HepG2 (cell line): ENCODE measurements at regions not wholly inside any gene's neighbourhood (a gene's known extent, or its start where the extent isn't known, plus 50 kb on each side); places are given as distances from the start of the nearest gene placed in this dataset.

Experiments used
- ATAC-seq: fragments of 200-7000 bp; cut with Tn5 transposase; 3 replicates; pipeline ENCODE4 v1.9.1; 2020; ENCODE audit warnings: mild to moderate bottlenecking, moderate library complexity
- BruUV-seq: library from RNA; stranded (reverse); fragments of 400-500 nt; replicated peaks from 2 replicates; lab custom pipeline; 2021; lab: Mats Ljungman, UMichigan
- CTCF ChIA-PET: fragments of 300-600 bp; formaldehyde crosslinking; extraction: SDS; loops from one replicate; lab custom pipeline; 2021; ENCODE audit warnings: low total read pairs, inconsistent platforms, low intra/inter-chr PET ratio; lab: Yijun Ruan, JAX
- POLR2A ChIA-PET: fragments of 350-600 bp; sonication (Branson Sonifier 250); formaldehyde crosslinking; loops from one replicate; lab custom pipeline; 2020; ENCODE audit warnings: antibody characterized with exemption, inconsistent platforms; lab: Yijun Ruan, JAX
- DNase-seq: peaks from one replicate; pipeline ENCODE4 v3.0.0-alpha.2; 2015; ENCODE audit warnings: low spot score
- FAIRE-seq: peaks from 3 replicates; lab custom pipeline; 2011; peaks lifted over from hg19 to GRCh38; lab: Jason Lieb, UNC
- H2AFZ ChIP-seq: one replicate; pipeline ENCODE4 v1.6.1; 2011; ENCODE audit warnings: low read length, inconsistent platforms
- H3K27ac ChIP-seq: fragments of 300-600 bp; 3 replicates; pipeline ENCODE4 v1.8.0; 2011; ENCODE audit warnings: mixed run types, mild to moderate bottlenecking, mixed read lengths, low read length, inconsistent platforms; ENCODE audit not compliant: insufficient read depth; ENCODE audit errors: extremely low read length
- H3K27me3 ChIP-seq, 2 experiments: fragments of 200-600 bp in 1 of 2; 2 replicates in 1 of 2; 3 replicates in 1 of 2; pipeline versions ENCODE4 v1.6.0 to v1.8.0; 2011; ENCODE audit warnings: low read length in 2 of 2, mild to moderate bottlenecking in 2 of 2, moderate library complexity in 2 of 2, inconsistent platforms in 1 of 2; ENCODE audit not compliant: insufficient read depth in 2 of 2, control insufficient read depth in 1 of 2
- H3K36me3 ChIP-seq, 2 experiments: fragments of 200-600 bp in 1 of 2; replicated peaks in 1 of 2; 2 replicates in 1 of 2; 3 replicates in 1 of 2; pipeline versions ENCODE4 v1.5.1 to v1.8.0; 2011; ENCODE audit warnings: low read length in 2 of 2, inconsistent platforms in 1 of 2; ENCODE audit not compliant: insufficient read depth in 2 of 2, control insufficient read depth in 1 of 2
- H3K4me1 ChIP-seq: 2 replicates; pipeline ENCODE4 v1.5.1; 2012; ENCODE audit warnings: low read length, inconsistent platforms; ENCODE audit not compliant: insufficient read depth
- H3K4me2 ChIP-seq: 2 replicates; pipeline ENCODE4 v1.6.0; 2011; ENCODE audit warnings: low read depth, low read length, inconsistent platforms
- H3K4me3 ChIP-seq, 3 experiments: fragments of 200-600 bp in 1 of 3; sonication (generic), shearing (Covaris generic) in 1 of 3; replicated peaks in 1 of 3; 2 replicates each; pipeline ENCODE4 v1.5.1; 2011 to 2016; ENCODE audit warnings: low read length in 3 of 3, inconsistent platforms in 2 of 3, low read depth in 2 of 3, mild to moderate bottlenecking in 2 of 3, control low read depth in 1 of 3, mixed read lengths in 1 of 3; ENCODE audit not compliant: insufficient read depth in 1 of 3
- H3K79me2 ChIP-seq: one replicate; pipeline ENCODE4 v1.6.1; 2011; ENCODE audit warnings: low read length, inconsistent platforms; ENCODE audit not compliant: insufficient read depth
- H3K9ac ChIP-seq: 2 replicates; pipeline ENCODE4 v1.6.0; 2011; ENCODE audit warnings: mild to moderate bottlenecking, low read depth, low read length, inconsistent platforms; ENCODE audit not compliant: insufficient read depth
- H3K9me3 ChIP-seq: 2 replicates; pipeline ENCODE4 v1.5.1; 2012; ENCODE audit warnings: mild to moderate bottlenecking, low read length
- H4K20me1 ChIP-seq: 2 replicates; pipeline ENCODE4 v1.6.0; 2011; ENCODE audit warnings: inconsistent platforms, mild to moderate bottlenecking, low read length, moderate library complexity; ENCODE audit not compliant: insufficient read depth
- CEBPZ ChIP-seq: IDR thresholded peaks from 2 replicates; pipeline ENCODE4 v1.6.1; 2012; ENCODE audit warnings: low read length, improper control_type of control experiment
- FOXJ3 ChIP-seq: sonication (generic); formaldehyde crosslinking; IDR thresholded peaks from 2 replicates; pipeline ENCODE4 v1.4.0; 2020; ENCODE audit warnings: missing genetic modification reagents, mild to moderate bottlenecking, borderline replicate concordance
- MEIS1 ChIP-seq: sonication (generic); formaldehyde crosslinking; IDR thresholded peaks from 2 replicates; pipeline ENCODE4 v1.9.0; 2021; ENCODE audit warnings: mild to moderate bottlenecking, missing genetic modification reagents, moderate library complexity, borderline replicate concordance
- PLSCR1 ChIP-seq: sonication (generic); formaldehyde crosslinking; IDR thresholded peaks from 2 replicates; pipeline ENCODE4 v1.5.0; 2020; ENCODE audit warnings: missing genetic modification reagents, mild to moderate bottlenecking, borderline replicate concordance
- SP5 ChIP-seq: IDR thresholded peaks from 2 replicates; pipeline ENCODE4 v1.6.1; 2016; ENCODE audit warnings: low read depth, borderline replicate concordance
- ZNF296 ChIP-seq: sonication (generic); formaldehyde crosslinking; conservative IDR thresholded peaks from 2 replicates; pipeline ENCODE4 v1.5.0; 2020; ENCODE audit warnings: mild to moderate bottlenecking, missing genetic modification reagents
- WGBS: methylation state at CpG from one replicate; pipeline ENCODE4 v1.1.6; 2017; ENCODE audit warnings: low lambda C conversion rate; 5-methylcytosine and 5-hydroxymethylcytosine counted together
- in situ Hi-C: cut with HindIII; loops from 2 replicates; pipeline ENCODE4 v1.10.0; 2017; ENCODE audit warnings: low pct_unique_long_range_greater_than_20kb; ENCODE audit not compliant: extremely low pct_ligation_motif_present
- intact Hi-C: fragments of 100-400 bp; cut with micrococcal nuclease; formaldehyde crosslinking; loops from one replicate; pipeline ENCODE4 v1.10.0; 2022; ENCODE audit not compliant: unreplicated experiment

- CTCF ChIA-PET, result no interaction called here
- intact Hi-C loops, result loop anchor here (10.0 kb wide), 1 partner anchor 462 kb away; the partner anchor contains the start of gene SIX4
Observed at GRCh38 chr14:61186341-61187195, 94.6 kb downstream of the TMEM30B start.

More at GRCh38 chr14:61186341-61187195, 94.6 kb downstream of the TMEM30B start:
- in situ Hi-C loops, result loop anchor here (25.0 kb wide), 1 partner anchor 149 kb away; no protein-coding TSS in a partner anchor
- Histone ChIP-seq H3K36me3 (no peaks in the 10 kb centered on the region), H3K27me3 (peaks cover 0 to 4% of the 10 kb centered on the region in 2 experiments; a peak in 2 of 5 replicates), H2AFZ (no peak overlapping the region), H3K9ac (no peak overlapping the region), H3K4me2 (no peak overlapping the region), H3K79me2 (no peaks in the 10 kb centered on the region), H3K4me1 (peaks cover 32% of the 10 kb centered on the region), H3K9me3 (no peaks in the 10 kb centered on the region), H4K20me1 (no peaks in the 10 kb centered on the region), H3K27ac (no peak overlapping the region), H3K4me3 (no peak overlapping the region)
- POLR2A ChIA-PET, result interaction anchor here (0.6 kb wide), 1 partner anchor 206 kb away, joined by 3 read pairs; the partner anchor contains the start of genes SLC38A6 and TRMT5
- TF ChIP-seq FOXJ3 (no peak), MEIS1 (CRISPR knock-in tag) (no peak), SP5 (CRISPR knock-in tag) (no peak), CEBPZ (no peak), PLSCR1 (CRISPR knock-in tag) (no peak), ZNF296 (no peak)
- ATAC-seq, result no peak
- FAIRE-seq, result no peak
- 71% methylated on average over 7 of the region's 7 CpGs for WGBS
- no TSS peak for BruUV-seq
- no peak for DNase-seq
